Right ventricle myocardium inferior (tissue), 1 donor: ENCODE measurements at regions not wholly inside any gene's neighbourhood (a gene's known extent, or its start where the extent isn't known, plus 50 kb on each side); places are given as distances from the start of the nearest gene placed in this dataset.

ENCODE experiments used
- ATAC-seq: fragments of 200-7000 bp; cut with Tn5 transposase; one replicate; pipeline ENCODE4 v1.9.1; 2020; ENCODE audit warnings: mild to moderate bottlenecking, moderate library complexity
- DNase-seq: peaks from one replicate; pipeline ENCODE4 v3.0.0; 2021; ENCODE audit errors: missing footprints
- intact Hi-C: fragments of 100-400 bp; cut with DNase I; formaldehyde crosslinking; loops from one replicate; pipeline ENCODE4 v1.11.0; 2022
- donor health status: DM: no; HTN: yes; CAD: no; lungs with severe emphysema.

DNA sequence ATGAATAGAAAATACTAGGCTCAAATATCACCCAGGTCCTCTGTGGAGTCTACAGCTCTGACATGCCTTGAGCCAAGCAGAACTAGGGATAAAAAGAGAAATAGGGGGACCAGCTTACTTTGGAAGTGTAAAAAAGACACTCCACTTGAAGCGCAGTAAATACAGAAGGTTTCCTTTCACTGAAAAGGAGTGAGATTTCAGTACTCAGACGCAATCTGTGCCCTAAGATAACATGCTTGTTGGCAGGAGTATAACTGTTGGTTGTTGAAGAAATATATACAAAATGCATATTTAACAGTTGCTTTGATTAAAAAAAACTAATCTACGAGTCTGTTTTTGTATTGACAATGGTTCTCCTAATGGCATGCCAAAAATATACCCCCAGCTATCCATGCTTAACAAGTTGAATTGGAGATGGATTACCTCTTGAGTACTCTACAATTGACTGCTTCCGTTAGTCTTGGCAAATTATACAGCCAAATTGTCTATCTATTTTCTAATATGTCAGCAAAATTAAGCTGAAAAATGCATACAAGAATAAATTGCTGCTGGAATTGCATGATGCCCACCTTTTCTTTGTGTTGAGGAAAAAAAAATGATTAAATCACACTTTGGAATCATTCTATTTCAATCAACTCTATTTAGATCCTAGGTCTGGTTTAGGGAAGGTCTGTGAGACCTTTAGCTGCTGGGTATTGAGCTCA is 91.6 kb downstream of the FAT3 start:
- ATAC-seq (no peak), DNase-seq (no peak)
- intact Hi-C loops, result no loop called here

DNA sequence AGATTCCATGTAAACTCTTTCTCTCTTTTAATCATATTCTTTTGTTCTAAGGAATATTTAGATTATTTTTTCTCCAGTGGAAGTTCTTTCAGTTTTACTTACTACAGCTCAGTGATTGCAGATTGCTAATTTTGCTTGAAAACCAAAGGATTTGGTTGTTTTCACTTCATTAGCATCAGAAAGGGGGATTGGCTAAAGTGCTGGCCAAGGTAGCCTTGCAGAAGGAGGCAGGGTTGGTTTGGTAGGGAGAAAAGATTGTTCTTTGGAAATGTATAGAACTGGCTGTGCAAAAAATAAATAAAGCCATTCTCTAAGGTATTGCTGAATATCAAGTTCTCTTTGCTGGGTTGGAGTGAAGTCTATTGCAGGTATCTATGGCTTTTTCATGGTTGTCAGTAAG is 92.6 kb downstream of the FAT3 start:
- ATAC-seq (no peak), DNase-seq (no peak)
- intact Hi-C loops, result no loop called here

DNA sequence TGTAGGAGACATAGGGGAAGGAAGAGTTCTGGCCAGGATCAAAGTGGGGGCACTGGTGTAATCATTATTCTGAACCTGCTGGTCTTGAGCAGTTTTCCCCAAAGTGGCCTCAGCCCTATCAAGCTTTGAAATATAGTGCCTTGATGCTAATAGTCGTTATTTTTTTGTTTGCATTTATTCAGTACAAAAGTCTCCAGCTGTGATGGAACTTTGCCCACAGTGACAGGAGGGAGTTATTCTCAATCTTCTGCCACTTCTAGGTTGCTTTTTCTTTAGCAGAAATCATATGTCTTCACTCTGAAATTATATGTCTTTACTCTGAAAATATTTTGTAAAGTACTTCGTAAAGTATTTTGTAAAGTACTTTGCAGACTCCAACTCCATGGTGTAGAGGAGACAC is 93.1 kb downstream of the FAT3 start:
- ATAC-seq (no peak), DNase-seq (no peak)
- intact Hi-C loops, result no loop called here

GRCh38 chr11:92322225-92322624 is 97.6 kb downstream of the FAT3 start:
- DNase-seq (no peak), ATAC-seq (no peak)
- intact Hi-C loops, result no loop called here

DNA sequence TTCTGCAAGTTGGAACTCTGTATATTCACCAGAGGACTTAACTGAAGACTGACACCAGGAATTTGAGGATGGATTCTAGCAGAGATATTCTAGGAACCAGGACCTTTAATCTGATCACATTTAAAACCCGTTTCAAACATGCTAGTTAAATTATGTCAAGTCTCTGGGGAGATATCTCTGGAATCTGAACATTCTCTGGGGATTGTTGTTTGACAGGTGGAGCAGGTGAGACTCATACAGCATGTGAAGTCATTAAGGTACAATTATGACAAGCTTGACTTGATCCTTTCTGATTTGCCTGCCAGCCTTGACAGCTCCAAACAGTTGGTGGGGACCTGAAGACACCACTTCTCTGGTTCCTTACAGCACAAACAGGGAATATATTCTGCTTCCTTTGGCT is 100.3 kb downstream of the FAT3 start:
- no peak for ATAC-seq
- intact Hi-C loops, result no loop called here
- no peak for DNase-seq

- DNase-seq (no peak), ATAC-seq (no peak)
- intact Hi-C loops, result no loop called here
Measured at GRCh38 chr11:92325416-92325815, 100.8 kb downstream of the FAT3 start.

DNA sequence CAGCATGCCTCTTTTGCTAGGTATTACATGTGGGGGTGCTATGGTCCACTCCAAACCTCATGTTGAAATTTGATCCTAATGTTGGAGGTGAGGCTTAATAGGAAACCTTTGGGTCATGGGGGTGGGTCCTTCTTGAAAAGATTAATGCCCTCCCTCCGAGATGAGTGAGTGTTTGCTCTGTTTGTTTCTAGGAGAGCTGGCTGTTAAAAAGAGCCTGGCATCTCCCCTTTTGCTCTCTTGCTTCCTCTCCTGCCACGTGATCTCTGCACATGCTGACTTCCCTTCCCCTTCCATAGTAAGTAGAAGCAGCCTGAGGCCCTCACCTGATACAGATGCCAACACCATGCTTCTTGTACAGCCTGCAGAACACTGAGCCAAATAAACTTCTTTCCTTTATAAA is 104.5 kb downstream of the FAT3 start:
- DNase-seq (no peak), ATAC-seq (no peak)
- intact Hi-C loops, result no loop called here

GRCh38 chr11:92329646-92330045 is 105.0 kb downstream of the FAT3 start:
- intact Hi-C loops, result no loop called here
- ATAC-seq (no peak), DNase-seq (no peak)

DNA sequence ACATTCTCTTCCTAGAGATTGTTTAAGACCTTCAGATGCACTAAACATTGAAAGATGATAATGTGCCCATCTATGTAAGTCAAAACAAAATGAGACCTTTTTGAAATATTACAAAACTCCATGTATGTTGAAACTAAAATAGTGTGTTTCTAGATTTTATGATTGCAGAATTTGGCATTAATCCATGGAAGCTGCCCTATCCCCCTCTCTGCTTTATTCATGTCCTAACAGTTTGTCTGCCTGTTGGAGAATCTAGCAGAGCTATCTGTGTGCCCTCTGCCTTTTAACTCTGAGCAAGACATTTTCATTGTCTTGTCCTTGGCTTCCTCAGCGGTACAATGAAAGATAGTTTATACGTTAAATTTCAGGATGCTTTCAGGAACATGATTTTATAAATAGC is 105.5 kb downstream of the FAT3 start:
- intact Hi-C loops, result no loop called here
- ATAC-seq, result no peak

DNA sequence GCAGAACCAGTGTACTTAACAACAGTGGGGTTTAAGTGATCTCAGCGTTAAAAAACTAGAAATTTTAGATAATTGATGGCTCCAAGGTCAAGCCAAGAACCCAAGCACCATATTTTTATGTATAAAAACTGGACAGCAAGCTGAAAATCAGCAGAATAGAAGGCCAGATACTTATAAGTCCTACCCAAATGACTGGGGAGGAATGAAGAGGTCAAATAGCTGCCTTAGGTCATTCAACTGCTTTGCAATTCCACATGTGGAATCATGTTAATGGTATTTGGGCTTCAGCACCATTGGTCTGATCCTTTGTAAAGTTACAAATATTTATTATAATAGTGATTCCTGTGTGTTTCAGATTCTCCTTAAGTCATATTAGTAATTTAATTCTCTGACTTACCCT is 108.4 kb downstream of the FAT3 start:
- intact Hi-C loops, result no loop called here
- DNase-seq, result no peak
- ATAC-seq, result no peak

More for the DNA sequence above, 105.5 kb downstream of the FAT3 start:
- no peak for DNase-seq

GRCh38 chr11:92340839-92341238 is 116.2 kb downstream of the FAT3 start:
- intact Hi-C loops, result no loop called here
- DNase-seq (no peak), ATAC-seq (no peak)

- intact Hi-C loops, result no loop called here
- DNase-seq (no peak), ATAC-seq (no peak)
Measured at GRCh38 chr11:92342034-92342720, 117.6 kb downstream of the FAT3 start.

DNA sequence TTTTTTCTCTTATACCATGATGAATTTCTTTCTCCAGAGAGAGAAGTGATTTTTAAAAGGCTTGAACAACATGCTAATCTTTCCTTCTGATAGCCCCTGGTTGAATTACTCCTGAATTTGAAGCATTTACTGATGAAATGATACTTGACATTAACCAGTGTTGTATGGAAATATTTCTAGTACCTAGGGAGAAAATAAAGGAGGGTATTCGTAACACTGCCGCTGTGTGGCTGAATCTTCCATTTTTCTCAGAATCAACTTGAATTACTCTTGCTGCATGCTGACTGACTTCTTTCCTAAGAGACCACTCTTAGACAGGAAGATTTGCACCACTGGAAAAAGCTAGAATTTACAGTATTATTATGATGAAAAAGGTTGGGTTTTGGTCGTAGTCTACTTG is 118.3 kb downstream of the FAT3 start:
- DNase-seq, result no peak
- no peak for ATAC-seq
- intact Hi-C loops, result no loop called here

DNA sequence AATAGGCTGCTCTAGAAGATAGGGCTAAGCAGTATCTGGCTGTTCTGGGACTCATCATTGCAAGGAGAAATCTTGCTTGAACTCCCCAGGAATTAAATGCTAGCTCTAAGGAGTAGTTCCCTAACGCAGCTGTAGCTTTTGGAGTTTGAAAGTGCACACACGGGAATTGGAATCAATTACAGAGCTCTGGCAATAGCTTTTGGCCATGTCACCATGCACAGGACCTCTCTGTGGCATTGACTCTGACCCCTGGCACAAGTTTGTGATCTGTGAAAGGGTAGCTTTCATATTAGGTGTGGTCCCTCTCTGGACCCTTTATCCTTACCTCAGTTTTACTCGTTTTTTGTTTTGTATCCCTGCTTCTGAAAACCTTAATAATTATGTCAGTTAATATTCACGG is 121.6 kb downstream of the FAT3 start:
- no peak for ATAC-seq
- intact Hi-C loops, result no loop called here
- no peak for DNase-seq

DNA sequence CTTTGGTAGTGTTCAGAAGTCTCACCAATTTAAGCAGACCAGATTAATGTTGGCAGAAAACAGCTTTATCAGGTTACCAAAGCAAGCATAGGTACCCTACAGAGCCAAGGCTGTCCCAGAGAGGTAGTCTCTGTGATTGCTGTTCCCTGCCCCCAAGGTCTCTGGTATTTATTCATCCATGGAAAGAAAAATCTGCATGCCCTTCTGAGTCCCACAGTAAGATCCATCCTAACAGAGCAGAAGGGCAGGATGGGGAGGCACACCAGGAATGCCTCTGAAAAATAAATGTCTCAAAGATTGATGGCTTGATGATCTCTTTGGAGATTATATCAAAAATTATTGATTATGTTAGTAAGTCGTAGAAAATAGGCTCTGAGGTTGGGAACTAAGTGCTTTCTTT is 122.8 kb downstream of the FAT3 start:
- intact Hi-C loops, result no loop called here
- ATAC-seq (no peak), DNase-seq (no peak)

GRCh38 chr11:92349486-92350156 is 125.0 kb downstream of the FAT3 start:
- DNase-seq (no peak), ATAC-seq (no peak)
- intact Hi-C loops, result no loop called here

DNA sequence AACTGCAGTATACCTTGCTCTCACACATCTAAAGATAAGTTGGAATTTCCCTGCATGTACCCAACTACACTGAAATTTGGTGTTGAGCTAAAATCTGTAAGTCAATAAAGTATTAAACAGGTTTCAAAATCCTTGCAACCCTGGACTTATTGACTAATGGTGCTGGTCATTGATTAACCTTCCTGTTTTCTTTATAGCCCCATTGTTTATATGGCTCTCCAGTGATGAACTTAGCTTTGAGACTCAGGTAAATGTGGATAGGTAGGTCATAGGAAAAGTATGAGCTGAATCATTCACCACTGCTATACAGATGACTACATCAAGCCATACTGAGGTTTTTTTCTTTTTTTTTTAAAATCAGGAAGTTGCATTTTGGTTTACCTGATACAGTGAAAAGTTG is 132.7 kb downstream of the FAT3 start:
- DNase-seq, result no peak
- intact Hi-C loops, result no loop called here
- ATAC-seq, result no peak

- DNase-seq (no peak), ATAC-seq (no peak)
- intact Hi-C loops, result no loop called here
Measured at GRCh38 chr11:92357841-92358240, 133.2 kb downstream of the FAT3 start.

DNA sequence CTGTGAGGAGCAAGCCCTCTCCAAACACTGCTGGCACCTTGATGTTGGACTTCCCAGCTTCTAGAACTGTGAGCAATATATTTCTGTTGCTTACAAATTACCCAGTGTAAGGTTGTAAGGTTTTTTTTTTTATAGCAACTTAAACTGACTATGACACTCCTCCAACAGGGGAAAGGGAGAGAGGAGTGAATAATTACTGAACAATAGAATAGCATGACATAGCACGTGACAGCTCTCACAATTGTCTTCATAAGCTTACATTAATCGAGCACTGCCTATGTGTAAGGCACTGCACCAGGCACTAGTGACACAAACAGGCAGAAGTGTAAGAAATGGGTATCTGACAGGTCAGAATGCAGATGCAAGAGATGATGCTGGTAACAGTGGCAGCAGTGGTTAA is 136.9 kb downstream of the FAT3 start:
- ATAC-seq (no peak), DNase-seq (no peak)
- intact Hi-C loops, result no loop called here

GRCh38 chr11:92362989-92363388 is 138.4 kb downstream of the FAT3 start:
- intact Hi-C loops, result no loop called here
- no peak for DNase-seq
- ATAC-seq, result no peak
